Left renal cortex interstitium (tissue), 4 donors: ENCODE measurements at regions not wholly inside any gene's neighbourhood (a gene's known extent, or its start where the extent isn't known, plus 50 kb on each side); places are given as distances from the start of the nearest gene placed in this dataset.

Experiments
- DNase-seq, 4 donors: peaks; one replicate each; pipeline ENCODE4 v3.0.0-alpha.2; 2013; ENCODE audit warnings: low read depth in 4 of 4, low spot score in 2 of 4, missing footprints in 1 of 4

DNA sequence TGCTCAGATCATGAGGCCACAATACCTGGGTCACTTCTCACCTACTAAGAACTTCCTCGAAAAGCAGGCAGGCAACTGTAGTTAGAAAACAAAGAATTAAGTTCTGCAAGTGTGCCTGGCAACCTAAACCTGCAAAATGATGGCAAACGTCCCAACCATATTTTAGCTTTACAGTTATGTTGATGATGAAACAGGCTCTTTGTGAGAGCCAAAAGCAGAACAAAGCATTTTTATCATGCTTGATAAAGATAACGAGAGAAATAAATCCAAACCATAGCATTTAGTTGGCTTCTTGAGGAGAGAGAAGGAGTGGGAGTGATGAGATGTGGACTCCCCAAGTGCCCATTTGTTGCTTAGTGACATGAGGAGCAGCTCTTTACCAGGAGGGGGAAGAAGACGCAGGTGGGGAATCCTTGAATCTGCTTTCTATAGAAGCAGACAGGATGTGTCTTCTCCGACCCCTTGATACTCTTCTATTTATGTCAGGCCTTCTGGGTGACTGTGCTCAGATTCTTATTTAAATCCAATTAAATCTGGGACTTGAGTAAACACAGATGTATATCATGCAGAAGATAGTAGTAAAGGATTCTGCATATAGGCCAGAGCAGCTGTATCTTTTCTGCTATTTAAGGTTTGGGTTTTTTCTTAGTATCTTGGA, 221.2 kb downstream of the TMEM167A start:
- DNase-seq = peak in 1 of 4 donors; percentile 53

DNA sequence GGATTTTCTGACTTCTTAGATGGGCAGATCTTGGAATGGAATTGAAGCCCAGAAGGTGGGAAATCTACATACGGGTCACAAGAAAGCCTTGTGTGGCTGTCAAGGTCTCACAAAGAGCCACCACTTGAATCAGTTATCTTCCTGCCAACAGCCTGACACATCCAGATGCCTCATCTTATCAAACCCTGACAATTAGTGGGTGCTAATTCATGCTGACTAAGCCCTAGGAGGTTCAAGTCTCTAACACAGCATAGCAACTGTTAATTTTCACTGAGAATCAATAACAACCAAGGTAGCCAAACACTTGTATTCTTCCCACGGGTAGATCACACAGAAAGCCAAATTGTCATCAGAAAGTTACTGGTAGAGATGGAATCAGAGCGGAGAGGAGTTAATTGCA, 222.2 kb downstream of the TMEM167A start:
- DNase-seq = no peak

DNA sequence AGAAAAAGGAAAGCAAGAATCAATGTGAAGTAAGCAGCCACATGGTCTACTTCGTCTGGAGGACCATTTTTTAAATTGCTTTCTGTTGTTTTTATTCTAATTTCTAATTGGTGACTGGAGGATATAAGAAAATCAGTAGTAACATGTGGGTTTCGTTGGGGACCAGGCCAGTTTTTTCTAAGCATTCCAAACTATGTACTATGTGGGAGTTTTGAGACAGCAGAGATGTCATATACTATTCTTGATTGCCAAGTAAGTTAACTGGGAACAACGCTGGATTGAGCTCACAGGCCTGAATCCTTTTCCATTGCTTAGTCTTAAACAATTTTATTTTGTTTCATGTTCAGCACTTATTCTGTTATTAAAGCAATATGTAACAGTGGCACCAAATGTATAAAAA, 225.7 kb downstream of the TMEM167A start:
- DNase-seq = no peak

DNA sequence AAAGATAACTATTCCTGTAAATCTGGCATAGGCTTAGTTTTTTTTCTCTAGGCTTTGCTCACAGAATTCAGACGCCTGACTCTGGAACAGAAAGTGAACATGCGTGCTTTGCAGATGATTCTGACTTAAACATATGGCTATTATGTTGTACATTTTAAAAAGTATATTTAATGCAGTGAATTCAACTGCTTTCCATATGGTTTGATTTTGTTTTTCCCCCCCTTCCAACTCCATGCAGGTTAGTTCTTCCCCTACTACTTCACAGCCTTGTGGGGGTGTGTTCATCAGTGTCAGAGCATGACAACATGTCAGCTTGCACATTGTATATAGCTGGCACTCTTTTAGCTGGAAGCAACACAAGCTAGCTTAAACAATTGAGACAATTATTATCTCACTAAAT, 226.8 kb downstream of the TMEM167A start:
- DNase-seq = no peak

DNA sequence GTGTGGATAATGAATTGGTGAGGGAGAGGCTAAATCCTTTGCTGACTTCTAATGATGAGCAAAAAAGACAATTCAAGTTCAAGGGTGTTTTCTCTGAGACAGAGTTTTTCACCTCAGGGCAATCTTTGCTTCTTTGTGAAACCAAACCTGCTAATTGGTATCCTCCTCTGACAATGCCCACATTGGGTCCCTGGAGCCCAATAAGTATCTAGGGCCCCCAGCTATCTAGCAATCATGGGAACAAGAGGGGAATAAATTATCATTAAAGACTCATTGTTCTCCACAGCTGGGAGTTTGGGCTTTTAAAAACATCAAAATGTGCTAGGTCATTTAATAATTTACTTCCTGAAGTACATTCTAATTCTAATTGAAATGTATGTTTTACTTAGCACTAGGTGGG, 227.3 kb downstream of the TMEM167A start:
- no peak for DNase-seq

DNA sequence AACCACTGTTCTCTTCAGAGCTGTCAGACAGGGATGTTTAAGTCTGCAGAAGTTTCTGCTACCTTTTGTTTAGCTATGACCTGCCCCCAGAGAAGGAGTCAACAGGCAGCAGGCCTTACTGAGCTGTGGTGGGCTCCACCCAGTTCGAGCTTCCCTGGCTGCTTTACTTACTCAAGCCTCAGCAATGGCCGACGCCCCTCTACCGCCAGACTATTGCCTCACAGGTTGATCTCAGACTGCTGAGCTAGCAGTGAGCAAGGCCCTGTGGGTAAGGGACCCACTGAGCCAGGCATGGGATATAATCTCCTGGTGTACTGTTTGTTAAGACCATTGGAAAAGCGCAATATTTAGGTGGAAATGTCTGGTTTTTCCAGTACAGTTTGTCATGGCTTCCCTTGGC, 229.6 kb downstream of the TMEM167A start:
- no peak for DNase-seq

DNA sequence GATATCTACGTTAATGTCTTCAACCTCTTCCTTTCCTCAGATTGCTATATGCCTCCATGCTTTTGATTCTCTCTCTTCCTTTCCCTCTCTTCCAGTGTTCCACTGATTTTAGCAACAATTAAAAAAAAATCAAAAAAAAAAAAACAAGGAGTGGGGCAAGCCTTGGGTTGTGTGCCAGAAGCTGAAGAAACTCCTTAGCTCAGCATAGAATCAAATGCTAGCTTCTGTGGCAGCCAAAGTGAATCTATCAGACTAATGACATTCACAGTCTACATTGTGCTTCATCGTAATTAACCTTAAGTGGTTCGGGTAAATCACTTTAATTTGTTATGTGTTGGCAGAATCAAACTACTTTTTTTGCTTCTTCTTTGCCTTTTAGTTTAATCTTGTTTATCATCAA, 237.3 kb downstream of the TMEM167A start:
- no peak for DNase-seq

DNA sequence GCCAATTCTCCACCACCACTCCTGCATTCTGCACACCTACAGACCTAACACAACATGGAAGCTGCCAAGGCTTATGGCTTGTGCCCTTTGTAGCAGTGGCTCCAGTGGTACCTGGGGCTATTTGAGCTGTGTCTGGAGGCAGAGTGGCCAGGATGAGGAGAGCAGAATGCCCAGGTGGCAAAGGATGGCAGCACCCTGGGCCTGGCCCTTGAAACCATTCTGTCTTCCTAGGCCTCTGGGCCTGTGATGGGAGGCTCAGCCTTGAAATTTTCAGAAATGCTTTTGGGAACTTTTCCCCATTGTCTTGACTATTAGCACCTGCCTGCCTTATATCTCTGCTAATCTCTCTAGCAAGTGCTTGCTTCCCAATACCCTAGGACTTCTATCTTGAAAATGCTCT, 241.7 kb downstream of the TMEM167A start:
- no peak for DNase-seq

DNA sequence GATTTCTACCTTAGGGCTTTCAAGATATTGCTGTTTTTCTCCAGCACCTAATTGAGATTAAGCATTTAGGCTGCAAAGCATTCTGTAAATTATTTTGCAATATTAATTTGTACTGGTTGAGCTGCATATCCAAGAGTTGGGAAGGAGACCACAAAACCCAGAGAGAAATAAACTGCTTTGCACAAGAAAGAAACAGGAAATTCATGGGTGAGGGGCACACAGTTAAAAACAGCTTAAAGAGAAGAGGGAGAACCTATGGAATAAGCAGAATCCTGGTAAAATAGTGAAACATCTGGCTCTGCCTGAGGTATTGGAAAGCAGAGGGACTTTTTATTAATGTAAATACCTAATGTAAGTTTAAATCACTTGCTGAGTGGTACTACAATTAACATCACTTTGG, 243.0 kb downstream of the TMEM167A start:
- no peak for DNase-seq

DNA sequence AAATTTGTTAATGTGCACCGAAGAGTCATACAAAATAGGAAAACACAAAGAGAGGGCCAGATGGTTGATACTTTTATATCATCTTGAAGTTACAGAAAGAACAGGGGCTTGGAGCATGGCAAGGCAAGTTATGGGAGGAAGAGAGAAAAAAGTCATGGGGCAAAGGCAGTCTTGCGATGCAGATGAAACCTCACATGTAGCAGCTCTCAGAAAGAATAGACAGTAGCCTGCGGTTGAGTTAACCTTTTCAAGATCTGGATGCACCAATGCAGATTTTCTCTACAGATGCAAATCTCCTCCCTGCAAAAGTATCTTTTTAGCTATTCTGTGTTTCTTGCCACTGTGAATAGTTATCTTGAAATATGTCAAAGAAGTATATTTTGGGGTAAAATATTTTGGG, 243.9 kb downstream of the TMEM167A start:
- DNase-seq = no peak

DNA sequence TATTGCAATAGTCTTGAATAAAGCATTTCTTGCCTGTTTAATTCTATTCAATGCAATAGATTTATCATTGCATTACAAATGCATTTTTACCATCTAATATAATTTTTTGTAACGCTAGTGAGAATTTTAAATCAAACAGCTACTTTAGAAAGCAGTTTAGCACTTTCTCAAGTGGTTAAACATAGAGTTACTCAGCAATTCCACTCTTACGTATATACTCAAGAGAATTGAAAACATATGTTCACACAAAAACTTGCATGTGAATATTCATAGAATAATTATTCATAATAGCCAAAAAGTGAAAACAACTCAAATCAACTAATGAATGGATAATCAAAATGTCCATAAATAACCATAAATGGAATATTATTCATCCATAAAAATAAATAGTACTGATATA, 244.7 kb downstream of the TMEM167A start:
- DNase-seq = no peak

DNA sequence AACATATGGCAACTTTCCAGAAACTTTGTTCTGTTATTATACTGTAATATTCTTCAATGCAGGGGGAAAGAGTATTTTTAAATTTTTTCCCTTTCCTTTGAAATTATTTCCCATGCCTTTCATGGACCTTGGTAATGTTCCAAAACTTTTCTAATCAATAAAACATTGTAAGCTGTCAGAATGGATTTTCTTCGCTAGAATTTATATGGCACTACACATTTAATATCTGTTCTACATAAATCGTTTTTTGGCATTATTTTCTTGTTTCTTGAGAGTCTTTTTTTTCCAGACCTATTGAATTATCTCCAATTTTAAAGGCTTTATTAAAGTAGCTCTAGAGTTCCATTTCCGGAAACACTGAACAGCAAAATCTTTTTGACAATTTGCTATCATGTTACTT, 249.0 kb downstream of the TMEM167A start:
- DNase-seq = no peak

DNA sequence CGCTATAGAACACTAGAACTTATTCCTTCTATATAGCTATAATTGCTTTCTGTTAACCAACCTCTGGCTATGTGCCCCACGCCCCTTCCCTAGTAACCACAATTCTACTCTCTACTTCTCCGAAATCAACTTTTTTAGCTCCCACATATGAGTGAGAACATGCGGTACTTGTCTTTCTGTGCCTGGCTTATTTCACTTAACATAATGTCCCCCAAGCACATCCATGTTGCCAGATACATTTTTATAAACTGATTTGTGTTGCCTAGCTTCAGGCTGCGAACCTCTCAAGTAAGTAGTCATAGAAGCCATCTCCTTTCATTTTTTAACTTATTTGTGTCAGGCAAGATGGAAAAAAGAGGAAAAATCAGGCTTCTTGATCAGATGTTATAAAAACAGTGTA, 249.5 kb downstream of the TMEM167A start:
- no peak for DNase-seq

DNA sequence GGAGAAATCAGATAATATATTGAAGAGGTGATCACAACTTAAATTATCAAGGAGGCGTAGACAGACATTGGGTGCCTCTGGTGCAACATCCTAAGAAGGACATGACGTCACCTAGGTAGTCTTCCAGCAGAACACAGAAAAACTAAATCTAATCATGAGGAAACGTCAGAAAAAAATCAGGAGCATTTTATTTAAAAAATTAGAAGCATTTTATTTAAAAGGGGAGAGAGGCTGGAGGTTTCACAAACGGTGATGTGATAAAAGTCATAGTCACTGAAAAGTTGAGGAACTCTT, 254.6 kb downstream of the TMEM167A start:
- no peak for DNase-seq

DNA sequence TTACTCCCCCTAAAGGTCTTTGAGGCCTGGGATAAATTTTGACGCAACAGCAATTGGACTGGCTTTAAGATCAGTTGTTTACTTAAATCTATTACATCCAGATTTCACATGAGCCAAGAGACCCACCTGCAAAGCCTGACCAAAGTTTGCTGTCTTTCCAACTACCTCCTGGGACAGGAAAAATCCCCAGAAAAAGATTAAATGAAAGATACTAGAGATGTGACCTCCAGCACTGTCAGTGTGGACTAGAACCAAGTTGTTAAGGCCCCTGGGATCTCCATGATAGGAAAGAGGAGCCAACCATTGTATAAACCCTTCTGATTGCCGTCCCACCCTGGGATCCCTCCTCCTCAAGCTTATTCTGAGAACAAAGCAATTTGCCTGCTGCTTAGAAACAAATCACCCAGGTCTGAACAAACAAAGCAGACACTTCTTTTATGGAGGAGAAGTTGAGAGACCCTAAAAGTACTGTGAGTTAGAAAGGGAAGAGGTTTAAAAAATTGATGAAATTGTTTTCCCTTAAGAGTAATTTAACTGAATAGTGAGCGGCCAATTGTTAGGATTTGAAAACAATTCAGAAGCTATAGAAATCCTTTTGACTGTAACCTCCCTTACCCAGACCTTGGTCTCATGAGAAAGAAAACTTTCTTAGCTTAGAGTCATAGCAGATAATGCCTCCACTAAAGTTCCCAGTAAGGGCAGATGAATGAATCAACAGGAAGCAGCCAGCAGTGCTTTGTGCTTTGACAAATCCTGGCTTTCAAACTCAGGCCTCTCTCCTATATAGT, 255.2 kb downstream of the TMEM167A start:
- DNase-seq = no peak

DNA sequence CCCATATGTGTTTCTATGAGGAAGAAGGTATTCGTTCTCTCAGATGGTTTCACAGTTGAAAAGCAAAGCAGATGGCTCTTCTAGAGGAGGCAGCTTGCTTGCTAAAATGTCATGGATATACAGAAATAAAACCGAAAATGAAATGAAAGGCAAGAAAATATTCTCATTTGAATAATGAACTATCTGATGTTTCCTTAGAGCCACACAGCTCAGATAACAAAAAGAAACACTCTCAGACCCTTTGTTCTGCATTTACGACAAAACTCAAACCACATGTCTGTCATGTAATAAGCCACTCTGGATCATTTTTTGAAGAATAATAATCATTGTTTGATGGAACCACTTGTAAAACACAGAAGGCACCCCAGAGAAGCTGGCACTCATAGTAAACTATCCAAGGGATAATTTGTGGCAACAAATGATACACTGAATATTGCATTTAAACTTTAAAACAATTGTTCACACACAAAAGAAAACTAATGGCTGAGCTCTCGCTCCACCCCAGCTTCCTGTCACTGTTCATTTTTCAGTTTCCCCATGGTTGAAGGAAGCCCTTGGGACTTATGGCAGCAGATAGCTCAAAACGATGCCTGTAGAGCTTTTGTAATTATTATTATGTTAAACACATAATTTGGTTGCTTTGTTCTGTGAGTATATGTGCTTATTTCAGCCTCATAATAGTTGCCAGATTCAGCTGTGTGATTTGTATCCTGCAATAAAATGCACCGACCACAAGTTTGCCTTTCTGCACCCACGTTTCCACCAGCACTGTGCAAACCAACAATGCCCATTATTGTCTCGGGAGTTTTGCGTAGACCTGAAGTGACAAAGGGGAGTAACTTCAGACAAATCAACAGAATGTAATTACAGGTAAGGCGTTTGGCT, 256.0 kb downstream of the TMEM167A start:
- DNase-seq = no peak

DNA sequence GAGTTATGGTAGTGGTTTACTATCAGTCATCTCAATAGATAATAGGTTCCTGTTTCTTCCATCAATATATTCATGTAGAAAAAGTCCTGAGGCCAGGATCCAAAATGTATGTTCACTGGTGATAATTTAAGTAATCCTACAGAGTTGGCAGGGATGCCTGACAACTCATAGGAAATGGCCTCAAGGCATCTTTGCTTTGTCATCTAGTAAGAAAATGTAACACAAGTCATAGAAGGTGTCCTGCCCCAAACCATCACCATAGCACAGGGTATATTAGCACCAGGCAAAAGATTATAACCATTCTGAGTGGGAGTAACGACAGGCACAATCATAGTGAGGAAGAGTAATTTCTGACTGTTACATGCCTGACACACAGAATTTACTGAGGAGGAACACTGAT, 257.0 kb downstream of the TMEM167A start:
- DNase-seq = no peak

DNA sequence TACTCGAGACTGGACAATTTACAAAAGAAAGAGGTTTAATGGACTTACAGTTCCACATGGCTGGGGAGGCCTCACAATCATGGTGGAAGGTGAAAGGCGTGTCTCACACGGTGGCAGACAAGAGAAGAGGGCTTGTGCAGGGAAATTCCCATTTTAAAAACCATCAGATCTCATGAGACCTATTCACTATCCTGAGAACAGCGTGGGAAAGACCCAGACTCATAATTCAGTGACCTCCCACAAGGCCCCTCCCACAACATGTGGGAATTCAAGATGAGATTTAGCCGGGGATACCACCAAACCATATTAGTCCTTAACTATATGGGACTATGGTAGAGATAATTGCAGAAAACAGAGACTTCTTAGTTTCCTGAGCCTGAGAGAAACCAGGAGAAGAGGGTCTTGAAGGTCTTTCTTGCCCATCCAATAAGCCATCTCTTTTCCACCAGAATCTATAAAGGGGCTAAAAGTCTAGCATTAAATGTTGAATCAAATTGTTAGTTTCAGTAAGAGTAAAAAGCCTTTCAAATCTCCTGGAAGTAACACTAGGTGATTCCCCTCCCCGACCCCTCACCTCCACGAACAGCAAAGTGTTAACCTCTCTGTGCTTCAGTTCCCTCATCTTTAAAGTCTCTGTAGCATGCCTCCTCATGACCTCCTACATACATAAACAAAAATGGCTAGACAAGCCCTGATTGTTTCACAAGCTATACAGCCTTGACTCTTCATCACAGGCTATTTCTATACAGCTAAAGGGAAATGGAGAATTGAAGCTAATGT, 259.1 kb downstream of the TMEM167A start:
- DNase-seq = no peak

DNA sequence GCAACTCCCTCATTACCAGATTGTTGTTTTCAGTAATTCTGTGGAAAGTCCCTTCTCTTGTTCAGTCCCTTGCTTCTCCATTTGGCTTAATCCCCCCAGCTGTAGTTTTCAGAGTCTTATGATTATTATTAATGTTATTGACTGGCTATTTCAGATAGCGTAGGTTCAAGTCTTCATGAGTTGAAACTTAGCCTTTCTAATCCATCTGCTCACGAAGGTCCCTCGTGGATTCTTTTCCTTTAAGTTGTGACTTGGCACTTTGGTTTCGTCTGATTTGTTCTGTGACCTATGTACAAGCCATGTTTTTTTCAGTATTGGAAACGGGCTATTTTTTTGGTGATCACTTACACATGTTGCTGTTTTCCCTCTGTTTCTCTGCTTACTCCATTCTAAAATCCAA, 260.3 kb downstream of the TMEM167A start:
- no peak for DNase-seq

DNA sequence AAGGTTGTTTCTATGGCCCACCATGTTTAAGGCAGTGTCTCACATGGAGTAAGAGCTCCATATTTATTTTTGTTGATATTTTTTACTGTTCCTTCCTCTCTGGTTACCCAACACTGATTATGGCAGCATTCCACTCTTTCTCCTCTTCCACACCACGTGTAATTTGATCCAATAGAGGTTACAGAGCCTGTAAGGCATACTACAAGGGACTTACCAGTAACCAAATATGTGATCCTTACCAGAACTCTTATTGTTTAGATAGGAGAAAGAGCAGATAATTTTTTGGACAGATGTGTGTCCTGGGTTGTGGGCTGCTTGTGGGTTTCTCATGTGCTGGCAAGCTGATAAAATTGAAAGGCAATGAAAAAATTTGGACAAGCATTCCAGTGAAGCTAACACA, 261.3 kb downstream of the TMEM167A start:
- DNase-seq = no peak

DNA sequence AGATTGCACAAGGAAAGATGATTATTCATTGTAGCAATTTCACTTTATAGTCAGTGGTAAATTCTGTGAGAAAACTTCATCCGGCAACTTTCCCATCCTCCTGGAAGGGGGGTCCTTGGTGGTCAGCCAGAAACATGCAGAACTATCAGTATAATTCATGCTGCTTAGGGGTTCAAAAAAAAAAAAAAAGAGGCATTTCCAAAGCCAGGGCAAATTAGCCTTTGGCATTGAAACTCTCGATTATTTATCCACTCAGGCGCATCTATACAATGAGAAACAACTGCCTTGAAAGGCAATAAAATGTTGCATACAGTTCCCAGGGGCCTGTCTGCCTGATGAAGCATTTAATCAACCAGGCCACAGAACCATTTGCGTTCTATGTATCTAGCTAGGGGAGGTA, 263.3 kb downstream of the TMEM167A start:
- peak in 1 of 4 donors; percentile 24 for DNase-seq
